RWPE1 (cell line): ENCODE measurements at regions not wholly inside any gene's neighbourhood (a gene's known extent, or its start where the extent isn't known, plus 50 kb on each side); places are given as distances from the start of the nearest gene placed in this dataset.
A peak's percentile ranks its signal among the peaks of the same experiment; 100 is the strongest.

Experiments
- CTCF ChIA-PET: fragments of 350-600 bp; sonication (Branson Sonifier 250); formaldehyde crosslinking; extraction: SDS; loops from one replicate; lab custom pipeline; 2021; lab: Yijun Ruan, JAX
- POLR2A ChIA-PET: fragments of 400-600 bp; formaldehyde crosslinking; extraction: SDS; loops from one replicate; lab custom pipeline; 2020; ENCODE audit warnings: antibody characterized with exemption; ENCODE audit not compliant: low non-redundant PET; lab: Yijun Ruan, JAX
- DNase-seq: peaks from one replicate; pipeline ENCODE4 v3.0.0; 2012; ENCODE audit warnings: low spot score
- H3K27ac ChIP-seq: fragments of 450-650 bp; 2 replicates; pipeline ENCODE4 v1.5.1; 2017
- TF ChIP-seq, protein P1 (sequence below): fragments of 450-650 bp; conservative IDR thresholded peaks from 2 replicates; pipeline ENCODE4 v1.5.1; 2017; ENCODE audit warnings: low read depth, mild to moderate bottlenecking

- CTCF ChIA-PET: no interaction called here
These were observed 259.4 kb upstream of the NSMCE3 start for GRCh38 chr15:29529043-29529442.

DNA sequence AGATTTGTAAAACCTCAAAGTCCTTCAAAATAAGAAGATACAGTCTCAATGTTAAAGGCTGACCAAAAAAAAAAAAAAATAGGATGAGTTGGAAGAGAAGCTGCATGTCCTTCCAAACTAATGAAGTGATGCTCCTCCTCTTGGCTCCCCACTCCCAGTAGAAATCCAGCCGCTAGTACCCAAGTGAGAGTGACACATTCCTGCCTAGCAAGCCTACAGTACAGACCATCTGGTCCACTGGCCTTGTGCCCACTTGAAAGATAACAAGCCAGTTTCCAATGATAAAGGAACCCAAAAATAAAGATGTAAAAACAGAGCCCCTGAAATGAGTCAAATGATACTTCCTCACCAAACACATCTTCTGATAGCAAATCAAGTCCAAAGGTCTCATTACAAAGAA, 258.7 kb upstream of the NSMCE3 start:
- CTCF ChIA-PET: no interaction called here
- TF ChIP-seq, protein P1, sequence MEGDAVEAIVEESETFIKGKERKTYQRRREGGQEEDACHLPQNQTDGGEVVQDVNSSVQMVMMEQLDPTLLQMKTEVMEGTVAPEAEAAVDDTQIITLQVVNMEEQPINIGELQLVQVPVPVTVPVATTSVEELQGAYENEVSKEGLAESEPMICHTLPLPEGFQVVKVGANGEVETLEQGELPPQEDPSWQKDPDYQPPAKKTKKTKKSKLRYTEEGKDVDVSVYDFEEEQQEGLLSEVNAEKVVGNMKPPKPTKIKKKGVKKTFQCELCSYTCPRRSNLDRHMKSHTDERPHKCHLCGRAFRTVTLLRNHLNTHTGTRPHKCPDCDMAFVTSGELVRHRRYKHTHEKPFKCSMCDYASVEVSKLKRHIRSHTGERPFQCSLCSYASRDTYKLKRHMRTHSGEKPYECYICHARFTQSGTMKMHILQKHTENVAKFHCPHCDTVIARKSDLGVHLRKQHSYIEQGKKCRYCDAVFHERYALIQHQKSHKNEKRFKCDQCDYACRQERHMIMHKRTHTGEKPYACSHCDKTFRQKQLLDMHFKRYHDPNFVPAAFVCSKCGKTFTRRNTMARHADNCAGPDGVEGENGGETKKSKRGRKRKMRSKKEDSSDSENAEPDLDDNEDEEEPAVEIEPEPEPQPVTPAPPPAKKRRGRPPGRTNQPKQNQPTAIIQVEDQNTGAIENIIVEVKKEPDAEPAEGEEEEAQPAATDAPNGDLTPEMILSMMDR: no peak
- no peak for DNase-seq
- H3K27ac ChIP-seq: no peak overlapping the region
- POLR2A ChIA-PET: no interaction called here

More at GRCh38 chr15:29529043-29529442, 259.4 kb upstream of the NSMCE3 start:
- DNase-seq: no peak
- TF ChIP-seq, protein P1: no peak
- no peak overlapping the region for H3K27ac ChIP-seq
- POLR2A ChIA-PET: no interaction called here

GRCh38 chr15:29526802-29527201, 257.2 kb upstream of the NSMCE3 start:
- ChIA-PET POLR2A (no interaction called here), CTCF (interaction anchor here (0.7 kb wide), 1 partner anchor 548 kb away, joined by 3 read pairs; no protein-coding TSS in a partner anchor)
- H3K27ac ChIP-seq: no peak overlapping the region
- DNase-seq: no peak
- TF ChIP-seq, protein P1: no peak

DNA sequence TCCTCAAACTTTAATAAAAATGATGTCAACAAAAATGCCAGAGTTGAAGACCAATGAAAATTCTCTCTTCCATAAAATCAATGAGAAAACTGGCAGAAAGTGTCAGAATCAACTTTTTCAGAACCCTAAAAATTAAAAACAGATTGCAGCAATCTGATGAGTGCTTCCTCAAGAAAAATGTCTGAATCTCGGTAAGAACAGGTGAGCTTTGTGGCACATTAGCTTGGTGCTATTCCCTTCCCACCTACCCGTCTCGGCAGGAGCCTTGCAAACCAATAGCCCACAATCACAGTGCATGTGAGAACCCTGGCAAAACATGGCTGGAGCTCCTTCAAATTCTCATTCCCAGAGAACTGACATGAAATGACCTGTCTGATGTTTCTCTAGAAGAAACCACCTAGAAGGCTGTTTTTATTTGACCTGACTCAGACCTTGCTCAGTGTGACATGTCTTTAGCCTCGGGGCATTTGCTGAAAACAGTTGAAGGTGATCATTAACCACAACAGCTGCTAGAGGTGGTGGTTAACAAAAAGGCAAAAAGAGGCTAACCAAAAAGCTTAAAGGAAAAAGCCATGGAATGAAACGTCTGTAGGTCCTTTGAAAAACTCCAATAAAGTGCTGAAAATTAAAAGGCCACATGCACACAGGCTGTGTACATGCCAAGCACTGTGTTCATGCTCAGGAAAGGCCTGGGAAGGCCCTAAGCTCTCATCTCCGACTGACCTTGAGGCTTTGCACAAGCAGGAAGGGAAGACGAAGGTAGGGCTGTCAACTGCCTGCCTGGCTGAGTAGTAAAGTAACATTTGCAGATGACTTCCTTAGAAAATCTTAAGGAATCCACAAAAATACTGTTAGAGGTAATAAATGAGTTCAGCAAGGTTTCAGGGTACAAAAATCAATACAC, 253.0 kb upstream of the NSMCE3 start:
- peak; percentile 60 for DNase-seq
- ChIA-PET POLR2A (no interaction called here), CTCF (interaction anchor here (0.6 to 0.8 kb wide), 3 partner anchors 46 to 552 kb away, joined by 4 to 5 read pairs (median 4); no protein-coding TSS in a partner anchor)
- TF ChIP-seq, protein P1: no peak
- no peak overlapping the region for H3K27ac ChIP-seq

- ChIA-PET POLR2A (no interaction called here), CTCF (no interaction called here)
- TF ChIP-seq, protein P1: no peak
- DNase-seq: no peak
- no peak overlapping the region for H3K27ac ChIP-seq
These were observed 248.8 kb upstream of the NSMCE3 start for GRCh38 chr15:29518442-29518841.

GRCh38 chr15:29517829-29518228, 248.2 kb upstream of the NSMCE3 start:
- POLR2A ChIA-PET: no interaction called here
- H3K27ac ChIP-seq: no peak overlapping the region
- TF ChIP-seq, protein P1: no peak
- CTCF ChIA-PET: no interaction called here
- DNase-seq: no peak
